HCT116 (cell line): ENCODE measurements at regions not wholly inside any gene's neighbourhood (a gene's known extent, or its start where the extent isn't known, plus 50 kb on each side); places are given as distances from the start of the nearest gene placed in this dataset.

Experiments used
- ATAC-seq: fragments of 200-7000 bp; cut with Tn5 transposase; 2 replicates; pipeline ENCODE4 v1.9.1; 2020; ENCODE audit warnings: mild to moderate bottlenecking, moderate library complexity
- BruUV-seq: library from RNA; stranded (reverse); fragments of 400-500 nt; replicated peaks from 2 replicates; lab custom pipeline; 2021; lab: Mats Ljungman, UMichigan
- CTCF ChIA-PET: fragments of 300-600 bp; sonication (Branson Sonifier 250); formaldehyde crosslinking; loops from one replicate; lab custom pipeline; 2021; ENCODE audit warnings: antibody characterized with exemption; lab: Charles Lee
- POLR2A ChIA-PET: fragments of 300-600, 350-600 bp; sonication (Branson Sonifier 250); formaldehyde crosslinking; loops from one replicate; lab custom pipeline; 2021; ENCODE audit warnings: antibody characterized with exemption; lab: Charles Lee
- RAD21 ChIA-PET, 2 experiments: fragments of 300-600 bp; sonication (Branson Sonifier 250); formaldehyde crosslinking; loops; one replicate each; lab custom pipeline; 2023; ENCODE audit warnings: low total read pairs in 2 of 2; ENCODE audit not compliant: uncharacterized antibody in 2 of 2, unreplicated experiment in 2 of 2, low non-redundant PET in 1 of 2; lab: Charles Lee
- DNase-seq: peaks from one replicate; pipeline ENCODE4 v3.0.0-alpha.2; 2010; ENCODE audit warnings: low read depth, low spot score
- H2AFZ ChIP-seq: fragments of 200-600 bp; shearing (Covaris generic), sonication (generic); 2 replicates; pipeline ENCODE4 v1.6.1; 2017; ENCODE audit warnings: low read depth, mixed run types, mixed read lengths, antibody characterized with exemption, low read length; ENCODE audit not compliant: poor library complexity, severe bottlenecking
- H3K27ac ChIP-seq: 2 replicates; pipeline ENCODE4 v1.5.1; 2012; ENCODE audit warnings: low read depth, low read length
- H3K27me3 ChIP-seq: fragments of 200-600 bp; sonication (generic); 2 replicates; pipeline ENCODE4 v1.6.1; 2016; ENCODE audit warnings: mixed run types, low read length, mixed read lengths; ENCODE audit not compliant: insufficient read depth
- H3K36me3 ChIP-seq, 2 experiments: fragments of 200-500 bp in 1 of 2; fragments of 200-600 bp in 1 of 2; sonication (Bioruptor generic) in 1 of 2; sonication (generic) in 1 of 2; 2 replicates each; pipeline versions ENCODE4 v1.5.1 to v1.6.1; 2014 to 2016; ENCODE audit warnings: low read length in 2 of 2, inconsistent platforms in 1 of 2, mixed read lengths in 1 of 2, mixed run types in 1 of 2; ENCODE audit not compliant: insufficient read depth in 2 of 2, control insufficient read depth in 1 of 2
- H3K4me1 ChIP-seq, 2 experiments: fragments of 200-600 bp in 1 of 2; sonication (generic) in 1 of 2; 2 replicates each; pipeline versions ENCODE4 v1.5.1 to v1.6.1; 2012 to 2017; ENCODE audit warnings: low read length in 2 of 2, inconsistent platforms in 1 of 2, mild to moderate bottlenecking in 1 of 2, mixed read lengths in 1 of 2, mixed run types in 1 of 2, moderate library complexity in 1 of 2; ENCODE audit not compliant: insufficient read depth in 2 of 2, control insufficient read depth in 1 of 2
- H3K4me2 ChIP-seq: fragments of 200-600 bp; sonication (generic); 2 replicates; pipeline ENCODE4 v1.6.1; 2017; ENCODE audit warnings: mixed run types, low read length, mixed read lengths
- H3K4me3 ChIP-seq, 2 experiments: fragments of 200-600 bp in 1 of 2; sonication (generic) in 1 of 2; replicated peaks in 1 of 2; 2 replicates each; pipeline ENCODE4 v1.5.1; 2011 to 2016; ENCODE audit warnings: low read length in 2 of 2, control low read depth in 1 of 2, low read depth in 1 of 2, mild to moderate bottlenecking in 1 of 2, mixed read lengths in 1 of 2, mixed run types in 1 of 2
- H3K79me2 ChIP-seq: fragments of 200-600 bp; sonication (generic); 2 replicates; pipeline ENCODE4 v1.6.1; 2017; ENCODE audit warnings: mild to moderate bottlenecking, mixed run types, low read length, moderate library complexity, mixed read lengths; ENCODE audit not compliant: insufficient read depth
- H3K9ac ChIP-seq: fragments of 200-600 bp; sonication (generic); 2 replicates; pipeline ENCODE4 v1.6.1; 2016; ENCODE audit warnings: low read length, mixed read lengths
- H3K9me2 ChIP-seq: fragments of 200-600 bp; sonication (generic), shearing (Covaris generic); 2 replicates; pipeline ENCODE4 v1.6.1; 2017; ENCODE audit warnings: mixed run types, mild to moderate bottlenecking, moderate library complexity; ENCODE audit not compliant: insufficient read depth
- H3K9me3 ChIP-seq, 2 experiments: fragments of 200-500 bp in 1 of 2; fragments of 200-600 bp in 1 of 2; sonication (Bioruptor generic) in 1 of 2; sonication (generic) in 1 of 2; 2 replicates each; pipeline ENCODE4 v1.6.1; 2014 to 2017; ENCODE audit warnings: low read length in 2 of 2, mixed read lengths in 2 of 2, inconsistent platforms in 1 of 2, low read depth in 1 of 2, mild to moderate bottlenecking in 1 of 2, mixed run types in 1 of 2, moderate library complexity in 1 of 2; ENCODE audit not compliant: control insufficient read depth in 1 of 2, insufficient read depth in 1 of 2
- H4K20me1 ChIP-seq: fragments of 200-600 bp; sonication (generic), shearing (Covaris generic); 2 replicates; pipeline ENCODE4 v1.6.1; 2017; ENCODE audit warnings: mixed run types, mild to moderate bottlenecking, moderate library complexity; ENCODE audit not compliant: insufficient read depth
- CBX3 ChIP-seq: IDR thresholded peaks from 2 replicates; pipeline ENCODE4 v1.6.1; 2012; ENCODE audit warnings: low read depth
- ELF1 ChIP-seq: IDR thresholded peaks from 2 replicates; pipeline ENCODE4 v1.6.1; 2012; ENCODE audit warnings: low read depth, borderline replicate concordance
- EZH2 ChIP-seq: fragments of 200-600 bp; sonication (generic); IDR thresholded peaks from 2 replicates; pipeline ENCODE4 v1.6.1; 2017; ENCODE audit warnings: antibody characterized with exemption, mixed run types
- EZH2phosphoT487 ChIP-seq: fragments of 200-600 bp; IDR thresholded peaks from 2 replicates; pipeline ENCODE4 v1.6.1; 2018; ENCODE audit warnings: antibody characterized with exemption, borderline replicate concordance
- JUND ChIP-seq: IDR thresholded peaks from 2 replicates; pipeline ENCODE4 v1.6.1; 2012
- SP1 ChIP-seq: IDR thresholded peaks from 2 replicates; pipeline ENCODE4 v1.6.1; 2012; ENCODE audit warnings: low read depth
- YY1 ChIP-seq: IDR thresholded peaks from 2 replicates; pipeline ENCODE4 v1.6.1; 2011; ENCODE audit warnings: low read length, low read depth, moderate library complexity, mild to moderate bottlenecking; ENCODE audit not compliant: insufficient replicate concordance; ENCODE audit errors: extremely low read depth
- ZFX ChIP-seq: fragments of 450-650 bp; IDR thresholded peaks from 2 replicates; pipeline ENCODE4 v1.6.1; 2017
- ZNF274 ChIP-seq: fragments of 200-500 bp; sonication (Bioruptor generic); IDR thresholded peaks from 2 replicates; pipeline ENCODE4 v1.6.1; 2014; ENCODE audit warnings: mild to moderate bottlenecking, low read depth, low read length, inconsistent platforms
- intact Hi-C: fragments of 100-400 bp; cut with micrococcal nuclease; formaldehyde crosslinking; loops from 2 replicates; pipeline ENCODE4 v1.10.0; 2022
- TF ChIP-seq, protein P1 (sequence below): IDR thresholded peaks from 2 replicates; pipeline ENCODE4 v1.6.1; 2011; ENCODE audit warnings: mild to moderate bottlenecking, low read length, moderate library complexity; ENCODE audit not compliant: insufficient replicate concordance; ENCODE audit errors: extremely low read depth
- TF ChIP-seq, protein P2 (sequence below): IDR thresholded peaks from 2 replicates; pipeline ENCODE4 v1.6.1; 2012
- TF ChIP-seq, protein P3 (sequence below), 3 experiments: fragments of 200-600 bp in 1 of 3; sonication (generic) in 1 of 3; IDR thresholded peaks in 2 of 3; conservative IDR thresholded peaks in 1 of 3; 2 replicates each; pipeline ENCODE4 v1.5.1; 2012 to 2017; ENCODE audit warnings: low read depth in 2 of 3, low read length in 2 of 3, antibody characterized with exemption in 1 of 3, borderline replicate concordance in 1 of 3, control low read depth in 1 of 3, mild to moderate bottlenecking in 1 of 3, mixed read lengths in 1 of 3, mixed run types in 1 of 3, moderate library complexity in 1 of 3; ENCODE audit not compliant: insufficient read depth in 1 of 3
- TF ChIP-seq, protein P4 (sequence below): IDR thresholded peaks from 2 replicates; pipeline ENCODE4 v1.6.1; 2012; ENCODE audit warnings: low read depth

DNA sequence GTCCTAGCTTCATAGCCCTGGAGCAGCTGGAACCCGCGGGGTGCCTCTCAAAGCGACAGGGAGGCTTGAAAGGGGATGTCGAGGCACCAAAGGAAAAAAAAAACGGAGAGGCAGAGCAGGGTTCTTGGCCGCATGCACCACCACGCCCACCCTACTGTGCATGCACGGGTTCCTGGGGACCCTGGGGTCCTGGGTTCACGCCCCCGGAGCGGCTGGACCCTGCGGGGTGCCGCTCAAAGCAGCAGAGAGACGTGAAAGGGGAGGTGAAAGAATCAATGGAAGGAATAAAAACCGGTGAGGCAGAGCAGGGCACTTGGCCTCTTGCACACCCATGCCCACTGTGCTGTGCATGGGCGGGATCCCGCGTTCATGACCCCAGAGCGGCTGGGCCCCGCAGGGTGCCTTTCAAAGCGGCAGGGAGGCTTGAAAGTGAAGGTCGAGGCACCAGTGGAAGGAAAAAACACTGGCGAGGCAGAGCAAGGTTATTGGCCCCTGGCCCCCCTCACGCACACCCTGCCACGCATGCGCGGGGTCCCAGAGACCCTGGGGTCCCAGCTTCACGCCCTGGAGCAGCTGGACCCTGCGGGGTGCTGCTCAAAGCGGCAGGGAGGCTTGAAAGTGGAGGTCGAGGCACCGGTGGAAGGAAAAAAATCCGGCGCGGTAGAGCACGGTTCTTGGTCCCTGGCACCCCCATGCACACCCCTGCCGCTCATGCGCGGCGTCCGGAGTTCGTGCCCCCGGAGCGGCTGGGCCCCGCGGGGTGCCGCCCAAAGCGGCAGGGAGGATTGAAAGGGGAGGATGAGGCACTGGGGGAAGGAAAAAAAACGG, 318.5 kb downstream of the ALG10 start:
- Histone ChIP-seq H3K4me1 (no peaks in the 10 kb centered on the region), H3K9ac (no peak overlapping the region), H3K36me3 (no peaks in the 10 kb centered on the region), H3K79me2 (no peaks in the 10 kb centered on the region), H4K20me1 (no peaks in the 10 kb centered on the region), H2AFZ (no peak overlapping the region), H3K9me3 (no peaks in the 10 kb centered on the region), H3K9me2 (no peaks in the 10 kb centered on the region), H3K27me3 (no peaks in the 10 kb centered on the region), H3K27ac (no peak overlapping the region), H3K4me2 (no peak overlapping the region), H3K4me3 (no peak overlapping the region)
- ChIA-PET CTCF (no interaction called here), RAD21 (no interaction called here), POLR2A (no interaction called here)
- BruUV-seq: no TSS peak
- TF ChIP-seq YY1 (no peak), ZFX (no peak), EZH2phosphoT487 (no peak), SP1 (no peak), EZH2 (no peak), CBX3 (no peak), ELF1 (no peak), ZNF274 (no peak), JUND (no peak)
- TF ChIP-seq, protein P1, sequence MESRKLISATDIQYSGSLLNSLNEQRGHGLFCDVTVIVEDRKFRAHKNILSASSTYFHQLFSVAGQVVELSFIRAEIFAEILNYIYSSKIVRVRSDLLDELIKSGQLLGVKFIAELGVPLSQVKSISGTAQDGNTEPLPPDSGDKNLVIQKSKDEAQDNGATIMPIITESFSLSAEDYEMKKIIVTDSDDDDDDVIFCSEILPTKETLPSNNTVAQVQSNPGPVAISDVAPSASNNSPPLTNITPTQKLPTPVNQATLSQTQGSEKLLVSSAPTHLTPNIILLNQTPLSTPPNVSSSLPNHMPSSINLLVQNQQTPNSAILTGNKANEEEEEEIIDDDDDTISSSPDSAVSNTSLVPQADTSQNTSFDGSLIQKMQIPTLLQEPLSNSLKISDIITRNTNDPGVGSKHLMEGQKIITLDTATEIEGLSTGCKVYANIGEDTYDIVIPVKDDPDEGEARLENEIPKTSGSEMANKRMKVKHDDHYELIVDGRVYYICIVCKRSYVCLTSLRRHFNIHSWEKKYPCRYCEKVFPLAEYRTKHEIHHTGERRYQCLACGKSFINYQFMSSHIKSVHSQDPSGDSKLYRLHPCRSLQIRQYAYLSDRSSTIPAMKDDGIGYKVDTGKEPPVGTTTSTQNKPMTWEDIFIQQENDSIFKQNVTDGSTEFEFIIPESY: no peak
- TF ChIP-seq, protein P2, sequence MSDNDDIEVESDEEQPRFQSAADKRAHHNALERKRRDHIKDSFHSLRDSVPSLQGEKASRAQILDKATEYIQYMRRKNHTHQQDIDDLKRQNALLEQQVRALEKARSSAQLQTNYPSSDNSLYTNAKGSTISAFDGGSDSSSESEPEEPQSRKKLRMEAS: no peak
- TF ChIP-seq, protein P3, sequence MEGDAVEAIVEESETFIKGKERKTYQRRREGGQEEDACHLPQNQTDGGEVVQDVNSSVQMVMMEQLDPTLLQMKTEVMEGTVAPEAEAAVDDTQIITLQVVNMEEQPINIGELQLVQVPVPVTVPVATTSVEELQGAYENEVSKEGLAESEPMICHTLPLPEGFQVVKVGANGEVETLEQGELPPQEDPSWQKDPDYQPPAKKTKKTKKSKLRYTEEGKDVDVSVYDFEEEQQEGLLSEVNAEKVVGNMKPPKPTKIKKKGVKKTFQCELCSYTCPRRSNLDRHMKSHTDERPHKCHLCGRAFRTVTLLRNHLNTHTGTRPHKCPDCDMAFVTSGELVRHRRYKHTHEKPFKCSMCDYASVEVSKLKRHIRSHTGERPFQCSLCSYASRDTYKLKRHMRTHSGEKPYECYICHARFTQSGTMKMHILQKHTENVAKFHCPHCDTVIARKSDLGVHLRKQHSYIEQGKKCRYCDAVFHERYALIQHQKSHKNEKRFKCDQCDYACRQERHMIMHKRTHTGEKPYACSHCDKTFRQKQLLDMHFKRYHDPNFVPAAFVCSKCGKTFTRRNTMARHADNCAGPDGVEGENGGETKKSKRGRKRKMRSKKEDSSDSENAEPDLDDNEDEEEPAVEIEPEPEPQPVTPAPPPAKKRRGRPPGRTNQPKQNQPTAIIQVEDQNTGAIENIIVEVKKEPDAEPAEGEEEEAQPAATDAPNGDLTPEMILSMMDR (IDR thresholded peaks at IDR 0.05 in 2 of 3, conservative IDR thresholded peaks at IDR 0.05 in 1 of 3; ENCODE audit: borderline replicate concordance in 1 of 3, insufficient read depth in 1 of 3, low read depth in 2 of 3, low read length in 2 of 3): no peak
- TF ChIP-seq, protein P4, sequence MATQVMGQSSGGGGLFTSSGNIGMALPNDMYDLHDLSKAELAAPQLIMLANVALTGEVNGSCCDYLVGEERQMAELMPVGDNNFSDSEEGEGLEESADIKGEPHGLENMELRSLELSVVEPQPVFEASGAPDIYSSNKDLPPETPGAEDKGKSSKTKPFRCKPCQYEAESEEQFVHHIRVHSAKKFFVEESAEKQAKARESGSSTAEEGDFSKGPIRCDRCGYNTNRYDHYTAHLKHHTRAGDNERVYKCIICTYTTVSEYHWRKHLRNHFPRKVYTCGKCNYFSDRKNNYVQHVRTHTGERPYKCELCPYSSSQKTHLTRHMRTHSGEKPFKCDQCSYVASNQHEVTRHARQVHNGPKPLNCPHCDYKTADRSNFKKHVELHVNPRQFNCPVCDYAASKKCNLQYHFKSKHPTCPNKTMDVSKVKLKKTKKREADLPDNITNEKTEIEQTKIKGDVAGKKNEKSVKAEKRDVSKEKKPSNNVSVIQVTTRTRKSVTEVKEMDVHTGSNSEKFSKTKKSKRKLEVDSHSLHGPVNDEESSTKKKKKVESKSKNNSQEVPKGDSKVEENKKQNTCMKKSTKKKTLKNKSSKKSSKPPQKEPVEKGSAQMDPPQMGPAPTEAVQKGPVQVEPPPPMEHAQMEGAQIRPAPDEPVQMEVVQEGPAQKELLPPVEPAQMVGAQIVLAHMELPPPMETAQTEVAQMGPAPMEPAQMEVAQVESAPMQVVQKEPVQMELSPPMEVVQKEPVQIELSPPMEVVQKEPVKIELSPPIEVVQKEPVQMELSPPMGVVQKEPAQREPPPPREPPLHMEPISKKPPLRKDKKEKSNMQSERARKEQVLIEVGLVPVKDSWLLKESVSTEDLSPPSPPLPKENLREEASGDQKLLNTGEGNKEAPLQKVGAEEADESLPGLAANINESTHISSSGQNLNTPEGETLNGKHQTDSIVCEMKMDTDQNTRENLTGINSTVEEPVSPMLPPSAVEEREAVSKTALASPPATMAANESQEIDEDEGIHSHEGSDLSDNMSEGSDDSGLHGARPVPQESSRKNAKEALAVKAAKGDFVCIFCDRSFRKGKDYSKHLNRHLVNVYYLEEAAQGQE: no peak
- DNase-seq (no peak), ATAC-seq (no peak)
- intact Hi-C loops: no loop called here
